ENCODE measurements at regions not wholly inside any gene's neighbourhood (a gene's known extent, or its start where the extent isn't known, plus 50 kb on each side); places are given as distances from the start of the nearest gene placed in this dataset.

DNA sequence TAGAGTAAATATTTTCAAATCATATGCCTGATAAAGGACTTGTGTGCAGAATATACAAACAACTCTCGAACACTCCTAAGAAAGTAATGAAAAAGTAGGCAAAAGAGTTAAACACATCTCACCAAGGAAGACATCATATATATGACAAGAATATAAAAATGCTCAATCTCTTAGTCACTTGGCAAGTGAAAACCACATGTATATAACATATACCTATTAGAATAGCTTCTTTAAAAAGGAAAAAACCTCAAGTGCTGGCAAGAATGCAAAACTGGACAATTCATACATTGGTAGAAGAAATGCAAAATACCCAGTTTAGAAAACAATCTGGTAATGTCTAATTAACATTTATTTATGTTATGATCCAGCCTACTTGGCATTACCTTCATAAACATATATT is 146.6 kb upstream of the DGKB start:
- CTCF ChIA-PET = no interaction called here
- Histone ChIP-seq H2AFZ (ENCODE audit: insufficient read depth, low read depth, low read length, poor library complexity, severe bottlenecking) (no peak overlapping the region), H3K9me3 (ENCODE audit: control extremely low read depth in 1 of 3, control insufficient read depth in 2 of 3, insufficient read depth in 1 of 3, low read length in 2 of 3) (peaks cover 0 to 7% (median 0%) of the 10 kb centered on the region in 3 donors), H3K4me2 (replicated peaks; ENCODE audit: low read depth, low read length, poor library complexity, severe bottlenecking) (no peak overlapping the region), H3K4me3 (ENCODE audit: control extremely low read depth in 1 of 5, extremely low read depth in 1 of 5, insufficient read depth in 1 of 5, low read depth in 2 of 5, low read length in 4 of 5) (no peak overlapping the region), H3K36me3 (replicated peaks in 1 of 2; ENCODE audit: control extremely low read depth in 1 of 2, control insufficient read depth in 1 of 2, extremely low read depth in 1 of 2, insufficient read depth in 2 of 2, low read length in 1 of 2) (no peaks in the 10 kb centered on the region), H3K9ac (ENCODE audit: low read length) (no peak overlapping the region), H4K20me1 (ENCODE audit: control insufficient read depth, insufficient read depth, low read length, poor library complexity, severe bottlenecking) (no peaks in the 10 kb centered on the region), H3K27ac (ENCODE audit: low read length in 2 of 2) (no peak overlapping the region), H3K79me2 (ENCODE audit: control insufficient read depth, insufficient read depth, low read length) (no peaks in the 10 kb centered on the region), H3K4me1 (ENCODE audit: control insufficient read depth in 2 of 2, insufficient read depth in 2 of 2, low read length in 2 of 2) (no peaks in the 10 kb centered on the region), H3K27me3 (replicated peaks in 1 of 4; ENCODE audit: control extremely low read depth in 1 of 4, control insufficient read depth in 3 of 4, insufficient read depth in 4 of 4, low read length in 3 of 4) (no peaks in the 10 kb centered on the region)
- ATAC-seq (ENCODE audit: low read depth) (no peak), DNase-seq (no peak)
- Mint-ChIP-seq H3K9me3 (ENCODE audit: insufficient read depth) (peaks cover 9% of the 10 kb centered on the region), H3K4me1 (no peaks in the 10 kb centered on the region), H3K27me3 (no peaks in the 10 kb centered on the region), H3K4me3 (no peak overlapping the region), H3K27ac (no peak overlapping the region)
- TF ChIP-seq, protein P1, sequence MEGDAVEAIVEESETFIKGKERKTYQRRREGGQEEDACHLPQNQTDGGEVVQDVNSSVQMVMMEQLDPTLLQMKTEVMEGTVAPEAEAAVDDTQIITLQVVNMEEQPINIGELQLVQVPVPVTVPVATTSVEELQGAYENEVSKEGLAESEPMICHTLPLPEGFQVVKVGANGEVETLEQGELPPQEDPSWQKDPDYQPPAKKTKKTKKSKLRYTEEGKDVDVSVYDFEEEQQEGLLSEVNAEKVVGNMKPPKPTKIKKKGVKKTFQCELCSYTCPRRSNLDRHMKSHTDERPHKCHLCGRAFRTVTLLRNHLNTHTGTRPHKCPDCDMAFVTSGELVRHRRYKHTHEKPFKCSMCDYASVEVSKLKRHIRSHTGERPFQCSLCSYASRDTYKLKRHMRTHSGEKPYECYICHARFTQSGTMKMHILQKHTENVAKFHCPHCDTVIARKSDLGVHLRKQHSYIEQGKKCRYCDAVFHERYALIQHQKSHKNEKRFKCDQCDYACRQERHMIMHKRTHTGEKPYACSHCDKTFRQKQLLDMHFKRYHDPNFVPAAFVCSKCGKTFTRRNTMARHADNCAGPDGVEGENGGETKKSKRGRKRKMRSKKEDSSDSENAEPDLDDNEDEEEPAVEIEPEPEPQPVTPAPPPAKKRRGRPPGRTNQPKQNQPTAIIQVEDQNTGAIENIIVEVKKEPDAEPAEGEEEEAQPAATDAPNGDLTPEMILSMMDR (IDR thresholded peaks at IDR 0.05) = no peak
- no peak for TF ChIP-seq EZH2 (IDR thresholded peaks at IDR 0.05; ENCODE audit: borderline replicate concordance, insufficient read depth, low read depth, low read length, poor library complexity, severe bottlenecking)
- intact Hi-C loops (cut with micrococcal nuclease) = no loop called here
- POLR2A ChIA-PET = no interaction called here
- WGBS (ENCODE audit: insufficient coverage) = no CpG with 5 or more reads among the region's 1 CpG

DNA sequence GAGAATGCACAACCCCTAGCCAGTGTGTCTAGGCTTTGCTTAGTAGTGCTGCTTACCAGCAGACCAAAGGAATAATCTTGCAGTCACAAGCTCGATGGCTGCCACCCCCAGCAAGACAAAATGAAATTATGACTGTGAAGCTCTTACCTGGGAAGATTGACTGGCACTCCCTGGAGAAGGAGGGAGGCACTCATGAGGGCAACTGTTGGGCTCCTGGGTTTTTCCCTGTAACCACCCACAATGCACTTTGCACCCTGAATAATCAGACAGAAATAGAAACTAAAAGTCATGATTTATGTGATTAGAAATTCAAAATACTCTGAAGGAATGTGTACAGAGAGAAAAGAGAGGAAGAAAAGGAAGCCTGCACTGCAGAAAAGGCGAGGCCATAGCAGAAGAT is 144.3 kb upstream of the DGKB start:
- no peak overlapping the region for H3K9ac ChIP-seq (ENCODE audit: low read length)
- Mint-ChIP-seq H3K27me3 (no peaks in the 10 kb centered on the region), H3K27ac (no peak overlapping the region), H3K4me3 (no peak overlapping the region), H3K4me1 (no peaks in the 10 kb centered on the region), H3K9me3 (ENCODE audit: insufficient read depth) (peaks cover 7% of the 10 kb centered on the region)
- H3K79me2 ChIP-seq (ENCODE audit: control insufficient read depth, insufficient read depth, low read length) = no peaks in the 10 kb centered on the region
- no peak for DNase-seq
- no peaks in the 10 kb centered on the region for H3K4me1 ChIP-seq (ENCODE audit: control insufficient read depth in 2 of 2, insufficient read depth in 2 of 2, low read length in 2 of 2)
- H3K27ac ChIP-seq (ENCODE audit: low read length in 2 of 2) = no peak overlapping the region
- no CpG with 5 or more reads among the region's 2 CpGs for WGBS (ENCODE audit: insufficient coverage)
- no peaks in the 10 kb centered on the region for H4K20me1 ChIP-seq (ENCODE audit: control insufficient read depth, insufficient read depth, low read length, poor library complexity, severe bottlenecking)
- CTCF ChIA-PET = no interaction called here
- POLR2A ChIA-PET = no interaction called here
- H2AFZ ChIP-seq (ENCODE audit: insufficient read depth, low read depth, low read length, poor library complexity, severe bottlenecking) = no peak overlapping the region
- H3K4me3 ChIP-seq (ENCODE audit: control extremely low read depth in 1 of 5, extremely low read depth in 1 of 5, insufficient read depth in 1 of 5, low read depth in 2 of 5, low read length in 4 of 5) = no peak overlapping the region
- TF ChIP-seq, protein P1 (IDR thresholded peaks at IDR 0.05) = no peak
- TF ChIP-seq EZH2 (IDR thresholded peaks at IDR 0.05; ENCODE audit: borderline replicate concordance, insufficient read depth, low read depth, low read length, poor library complexity, severe bottlenecking) = no peak
- H3K36me3 ChIP-seq (replicated peaks in 1 of 2; ENCODE audit: control extremely low read depth in 1 of 2, control insufficient read depth in 1 of 2, extremely low read depth in 1 of 2, insufficient read depth in 2 of 2, low read length in 1 of 2) = no peaks in the 10 kb centered on the region
- intact Hi-C loops (cut with micrococcal nuclease) = no loop called here
- no peak for ATAC-seq (ENCODE audit: low read depth)
- no peaks in the 10 kb centered on the region for H3K27me3 ChIP-seq (replicated peaks in 1 of 4; ENCODE audit: control extremely low read depth in 1 of 4, control insufficient read depth in 3 of 4, insufficient read depth in 4 of 4, low read length in 3 of 4)
- no peaks in the 10 kb centered on the region for H3K9me3 ChIP-seq (ENCODE audit: control extremely low read depth in 1 of 3, control insufficient read depth in 2 of 3, insufficient read depth in 1 of 3, low read length in 2 of 3)
- H3K4me2 ChIP-seq (replicated peaks; ENCODE audit: low read depth, low read length, poor library complexity, severe bottlenecking) = no peak overlapping the region

Data from B cell (primary cell).